ENCODE measurements at regions not wholly inside any gene's neighbourhood (a gene's known extent, or its start where the extent isn't known, plus 50 kb on each side); places are given as distances from the start of the nearest gene placed in this dataset.
A peak's percentile ranks its signal among the peaks of the same experiment; 100 is the strongest.
"Not testable (repeated sequence)": the region's sequence is repeated elsewhere in the genome, so short reads cannot be mapped to it uniquely, and the experiment has no call there.

DNA sequence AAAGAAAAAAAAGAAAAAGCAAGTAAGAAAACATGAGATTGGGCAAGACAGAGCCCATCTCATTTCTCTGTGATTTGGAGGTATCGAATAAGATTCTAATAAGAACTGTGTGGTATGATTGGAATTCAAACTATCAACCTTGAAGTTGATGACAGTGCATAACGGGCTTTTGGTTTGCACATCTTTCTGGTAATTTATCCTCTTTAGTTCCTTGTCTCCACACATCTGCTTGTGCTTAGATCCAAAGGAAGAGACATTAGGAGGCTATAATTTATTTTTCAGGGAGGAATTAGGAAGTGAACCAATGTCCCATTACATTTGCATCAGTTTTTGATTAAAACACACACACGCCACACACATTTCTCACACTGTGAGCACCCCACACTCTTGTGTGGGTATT lies 149.9 kb downstream of the ARSF start:
- FAIRE-seq (no peak), DNase-seq (ENCODE audit: extremely low spot score, insufficient read length, low read depth) (no peak)

- no peak for FAIRE-seq
- DNase-seq (ENCODE audit: extremely low spot score, insufficient read length, low read depth) = no peak
Measured at GRCh38 chrX:3184176-3184930, 143.1 kb downstream of the ARSF start.

DNA sequence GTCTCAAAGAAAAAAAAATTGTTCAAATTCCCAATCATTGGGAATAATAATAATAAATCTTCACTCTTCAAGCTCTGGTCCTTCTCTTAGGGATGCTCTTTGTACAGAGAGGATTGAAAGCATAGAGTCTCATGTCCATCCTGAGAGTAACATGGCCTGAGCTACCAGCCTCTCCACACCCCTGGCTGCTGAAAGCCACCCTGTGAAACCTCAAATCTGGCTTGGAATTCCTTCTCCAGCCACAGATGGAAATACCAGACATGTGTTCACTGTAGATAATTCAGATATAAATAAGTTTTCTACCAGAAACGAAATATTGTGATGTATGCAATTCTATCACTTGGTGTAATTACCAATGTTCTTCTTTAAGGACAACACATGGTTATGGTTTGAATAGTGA lies 140.6 kb downstream of the ARSF start:
- DNase-seq (ENCODE audit: extremely low spot score, insufficient read length, low read depth) = no peak
- no peak for FAIRE-seq

- DNase-seq (ENCODE audit: extremely low spot score, insufficient read length, low read depth) = no peak
Measured at GRCh38 chrX:3178329-3178728, 137.1 kb downstream of the ARSF start.

GRCh38 chrX:3177851-3178250 lies 136.6 kb downstream of the ARSF start:
- DNase-seq (ENCODE audit: extremely low spot score, insufficient read length, low read depth) (no peak), FAIRE-seq (no peak)

More at GRCh38 chrX:3178329-3178728, 137.1 kb downstream of the ARSF start:
- no peak for FAIRE-seq

- DNase-seq (ENCODE audit: extremely low spot score, insufficient read length, low read depth) = no peak
- no peak for FAIRE-seq
Measured at GRCh38 chrX:3176439-3176820, 135.2 kb downstream of the ARSF start.

GRCh38 chrX:3175659-3176438 lies 134.6 kb downstream of the ARSF start:
- DNase-seq (ENCODE audit: extremely low spot score, insufficient read length, low read depth) (no peak), FAIRE-seq (no peak)

DNA sequence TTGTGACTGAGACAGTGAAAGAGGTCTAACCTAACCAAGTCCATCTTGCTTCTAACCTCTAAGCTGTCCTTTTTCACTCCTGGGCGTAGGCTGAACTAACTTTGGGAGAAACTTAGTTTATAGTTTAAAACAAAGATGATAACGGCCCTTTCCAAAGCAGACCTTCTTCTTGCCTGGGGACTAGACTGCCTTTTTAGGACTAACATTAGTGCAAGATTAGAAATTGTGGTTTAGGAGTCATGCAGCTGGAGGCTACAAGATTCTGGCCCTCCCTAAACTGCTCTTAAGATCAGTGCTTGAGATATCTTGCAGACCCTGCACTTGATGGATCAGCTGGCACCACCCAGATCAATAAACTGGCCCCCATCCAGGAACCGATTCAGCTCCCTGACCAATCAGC lies 130.9 kb downstream of the ARSF start:
- not testable (repeated sequence) for DNase-seq (ENCODE audit: extremely low spot score, insufficient read length, low read depth); FAIRE-seq

DNA sequence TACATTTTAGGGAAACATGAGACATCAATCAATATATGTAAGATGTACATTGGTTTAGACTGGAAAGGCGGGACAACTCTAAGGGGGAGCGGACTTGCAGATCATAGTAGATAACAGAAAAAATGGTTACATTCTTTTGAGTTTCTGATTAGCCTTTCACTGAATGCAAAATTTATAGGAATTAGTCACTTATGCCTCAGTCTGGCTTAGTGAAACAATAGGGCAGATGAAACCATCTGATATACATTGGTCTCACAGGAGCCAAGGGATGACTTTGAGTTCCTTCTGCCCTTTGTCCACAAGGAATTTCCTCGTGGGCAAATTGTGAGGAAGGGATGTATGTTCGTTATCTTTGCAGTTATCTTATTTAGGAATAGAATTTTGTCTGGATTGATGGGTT lies 128.2 kb downstream of the ARSF start:
- FAIRE-seq (no peak), DNase-seq (ENCODE audit: extremely low spot score, insufficient read length, low read depth) (no peak)

DNA sequence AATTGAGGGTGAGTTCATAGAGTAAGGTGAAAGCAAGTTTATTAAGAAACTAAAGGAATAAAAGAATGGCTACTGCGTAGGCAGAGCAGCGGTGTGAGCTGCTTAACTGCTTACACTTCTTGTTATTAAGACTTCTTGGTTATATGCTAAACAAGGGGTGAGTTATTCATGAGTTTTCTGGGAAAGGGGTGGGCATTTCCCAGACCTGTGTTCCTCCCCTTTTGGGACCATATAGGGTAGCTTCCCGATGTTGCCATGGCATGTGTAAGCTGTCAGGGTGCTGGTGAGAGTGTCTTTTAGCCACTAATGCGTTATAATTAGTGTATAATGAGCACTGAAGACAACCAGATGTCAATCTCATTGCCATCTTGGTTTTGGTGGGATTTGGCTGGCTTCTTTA lies 126.5 kb downstream of the ARSF start:
- FAIRE-seq (no peak), DNase-seq (ENCODE audit: extremely low spot score, insufficient read length, low read depth) (no peak)

DNA sequence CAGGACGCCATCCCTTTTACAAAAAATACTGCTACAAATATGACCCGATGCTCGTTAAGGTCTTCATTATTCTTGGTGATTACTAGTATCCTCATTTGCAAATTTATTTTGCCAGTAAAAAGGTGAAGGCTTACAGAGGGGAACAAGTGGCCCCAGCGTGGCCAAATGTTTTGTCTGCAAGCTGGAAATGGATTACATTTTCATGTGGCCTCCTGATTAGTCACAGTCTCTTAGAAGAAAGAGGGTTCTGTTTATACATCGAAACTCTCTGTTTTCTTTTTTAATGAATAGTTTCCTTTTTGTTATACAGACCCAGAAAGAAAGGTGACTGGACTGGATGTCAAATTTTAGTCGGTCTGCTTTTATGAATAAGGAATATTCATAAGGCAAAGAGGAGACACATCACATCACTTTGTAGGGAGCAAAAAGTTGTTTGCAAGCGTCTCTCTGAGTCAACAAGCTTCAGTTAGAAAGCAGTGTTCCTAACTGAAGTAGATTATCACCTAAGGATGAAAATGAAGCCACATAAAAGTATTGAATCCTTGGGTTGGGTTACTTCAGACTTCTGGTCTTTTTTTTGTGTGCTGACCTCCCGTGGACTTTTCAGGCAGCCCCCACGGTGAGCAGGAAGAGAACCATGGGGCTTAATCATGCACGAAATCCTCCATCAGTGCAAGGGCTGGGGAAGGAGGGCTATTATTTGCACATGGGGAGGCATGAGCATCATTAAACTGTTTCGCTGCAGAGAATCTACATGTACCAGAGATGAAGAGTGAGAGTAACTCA lies 125.6 kb downstream of the ARSF start:
- FAIRE-seq = no peak
- no peak for DNase-seq (ENCODE audit: extremely low spot score, insufficient read length, low read depth)

DNA sequence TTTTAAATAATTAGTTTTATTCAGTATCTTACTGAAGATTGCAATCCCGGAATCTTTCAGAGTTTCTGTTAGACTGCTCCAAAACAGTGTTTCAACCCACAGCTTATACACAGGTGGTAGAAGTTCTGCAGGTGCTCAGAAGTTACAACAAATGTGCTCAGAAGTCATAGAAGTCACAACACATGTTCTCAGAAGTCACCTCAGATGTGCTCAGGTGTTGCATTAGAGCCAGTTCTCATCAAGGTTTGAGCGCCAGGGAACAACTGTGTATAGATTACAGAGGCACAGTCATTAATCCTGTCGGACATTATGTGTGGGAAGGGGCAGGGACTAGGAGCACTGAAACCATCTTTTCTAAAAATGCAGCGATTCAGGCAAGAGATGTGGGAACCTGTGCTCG lies 124.5 kb downstream of the ARSF start:
- peak; percentile 59 for FAIRE-seq
- no peak for DNase-seq (ENCODE audit: extremely low spot score, insufficient read length, low read depth)

Measured in GM18507 (cell line).